CD4-positive, alpha-beta T cell treated with Interferon gamma for 1 hour (primary cell): ENCODE measurements at regions not wholly inside any gene's neighbourhood (a gene's known extent, or its start where the extent isn't known, plus 50 kb on each side); places are given as distances from the start of the nearest gene placed in this dataset.

Source experiments
- DNase-seq: peaks from one replicate; pipeline ENCODE4 v3.0.0-alpha.2; 2020

- no peak for DNase-seq
Measured at GRCh38 chr20:4600308-4601014, 85.8 kb upstream of the PRNP start.

GRCh38 chr20:4597215-4597614, 89.0 kb upstream of the PRNP start:
- no peak for DNase-seq

GRCh38 chr20:4593149-4593525, 93.1 kb upstream of the PRNP start:
- no peak for DNase-seq

GRCh38 chr20:4592316-4593148, 93.7 kb upstream of the PRNP start:
- DNase-seq, result peak; percentile 32

- DNase-seq, result no peak
Measured at GRCh38 chr20:4591975-4592315, 94.3 kb upstream of the PRNP start.

DNA sequence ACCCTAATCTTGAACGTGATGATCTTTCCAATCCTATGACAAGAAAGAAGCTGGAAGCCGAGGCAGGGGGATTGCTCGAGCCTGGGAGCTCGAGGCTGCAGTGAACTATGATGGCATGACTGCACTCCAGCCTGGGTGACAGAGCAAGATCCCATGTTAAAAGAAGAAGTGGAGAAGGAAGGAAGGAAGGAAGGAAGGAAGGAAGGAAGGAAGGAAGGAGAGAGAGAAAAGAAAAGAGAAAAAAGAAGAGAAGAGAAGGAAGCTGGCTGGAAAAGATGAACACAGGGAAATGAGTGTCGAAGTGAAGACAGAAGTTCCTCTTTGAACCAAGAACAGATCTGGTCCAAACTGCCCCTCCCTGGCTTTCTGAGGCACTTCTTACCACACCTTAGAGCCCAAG, 100.5 kb upstream of the PRNP start:
- no peak for DNase-seq

GRCh38 chr20:4585104-4585753, 101.0 kb upstream of the PRNP start:
- DNase-seq, result no peak

GRCh38 chr20:4584510-4584909, 101.7 kb upstream of the PRNP start:
- no peak for DNase-seq

DNA sequence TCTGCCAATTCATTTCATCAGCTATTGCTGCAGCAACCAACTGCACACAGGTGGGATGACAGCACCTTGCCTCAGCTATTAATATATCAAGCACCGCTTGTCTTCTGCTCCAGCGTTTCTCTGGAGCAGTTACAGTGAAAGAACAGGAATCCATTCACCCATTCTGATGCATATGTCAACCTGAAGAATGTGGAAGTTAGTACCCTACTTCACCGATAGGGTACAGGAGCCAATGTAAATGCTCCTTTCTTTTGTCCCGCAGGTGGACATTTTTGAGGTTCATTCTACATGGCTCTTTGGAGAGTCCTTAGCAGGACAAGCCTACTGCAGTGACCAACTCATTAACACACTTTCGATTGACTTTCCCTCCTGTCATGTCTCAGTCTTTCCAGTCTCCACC, 104.4 kb upstream of the PRNP start:
- no peak for DNase-seq

- DNase-seq, result no peak
Measured at GRCh38 chr20:4578375-4578774, 107.9 kb upstream of the PRNP start.

GRCh38 chr20:4574356-4574690, 111.9 kb upstream of the PRNP start:
- DNase-seq, result no peak

- no peak for DNase-seq
Measured at GRCh38 chr20:4573564-4574355, 112.5 kb upstream of the PRNP start.

GRCh38 chr20:4571759-4572531, 114.3 kb upstream of the PRNP start:
- DNase-seq, result no peak

DNA sequence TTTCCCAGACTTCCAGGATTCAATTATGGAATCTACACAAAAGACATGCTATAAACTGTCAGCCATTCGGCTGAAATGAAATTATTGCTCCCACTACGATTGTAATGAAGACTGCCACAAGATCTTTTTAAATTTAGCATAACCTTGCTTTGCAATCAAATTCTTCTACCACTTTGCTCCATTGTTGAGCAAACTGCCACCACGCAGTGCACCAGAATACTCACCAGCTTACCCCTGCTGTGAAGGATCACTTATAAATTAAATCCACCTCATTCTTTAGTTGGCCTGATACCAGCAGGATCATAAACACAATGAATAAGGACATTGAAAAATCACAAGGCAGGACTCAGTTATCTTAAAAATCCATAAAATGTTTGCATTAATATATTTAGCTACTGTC, 116.4 kb upstream of the PRNP start:
- DNase-seq, result no peak

GRCh38 chr20:4569092-4569491, 117.2 kb upstream of the PRNP start:
- DNase-seq, result no peak

DNA sequence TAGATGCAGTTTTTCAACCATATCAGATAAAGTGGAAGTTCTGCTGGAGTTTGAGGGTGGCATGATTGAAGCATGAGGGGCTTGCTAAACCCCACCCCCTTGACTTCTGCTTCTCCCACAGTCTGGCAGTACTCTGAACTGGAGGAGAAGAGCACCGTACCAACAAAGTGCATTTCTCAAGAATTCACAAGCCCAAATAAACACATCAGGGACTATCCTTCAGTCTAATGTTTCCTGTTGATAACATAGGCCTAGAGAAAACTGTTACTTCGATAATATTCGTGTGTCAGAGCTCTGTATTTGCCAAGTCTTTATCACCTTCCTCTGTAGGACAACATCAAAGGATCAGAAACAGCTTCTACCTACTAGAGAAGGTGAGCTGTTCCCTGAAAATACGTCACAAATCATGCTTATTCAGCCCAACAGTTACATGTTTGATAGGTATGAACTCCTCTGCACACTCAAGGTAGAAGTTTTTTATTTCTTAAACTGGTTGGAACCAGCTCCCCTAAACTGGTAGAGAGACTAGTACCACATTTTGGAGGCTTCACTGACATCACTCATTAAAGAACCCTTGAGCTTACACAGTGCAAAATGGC, 117.8 kb upstream of the PRNP start:
- no peak for DNase-seq

GRCh38 chr20:4567170-4567569, 119.1 kb upstream of the PRNP start:
- DNase-seq, result no peak

DNA sequence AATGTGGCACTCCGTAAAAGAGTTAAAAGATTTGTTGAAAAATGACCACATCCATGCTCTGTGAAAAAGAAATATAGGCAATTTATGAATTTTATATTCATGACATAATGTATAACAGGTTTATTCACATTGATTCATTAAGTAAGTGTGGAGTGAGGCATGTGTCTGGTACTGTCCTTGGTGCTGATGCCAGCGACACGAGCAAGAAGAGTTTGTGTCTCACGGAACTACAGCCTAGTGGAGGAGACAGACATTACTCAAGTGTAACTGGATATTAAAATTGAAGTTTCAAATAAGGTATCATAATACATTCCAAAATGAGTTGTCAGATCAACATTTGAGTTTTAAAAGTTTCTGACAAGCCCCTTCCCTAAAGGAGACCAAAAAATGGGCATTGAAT, 122.7 kb upstream of the PRNP start:
- DNase-seq, result no peak

- DNase-seq, result no peak
Measured at GRCh38 chr20:4563031-4563430, 123.2 kb upstream of the PRNP start.

DNA sequence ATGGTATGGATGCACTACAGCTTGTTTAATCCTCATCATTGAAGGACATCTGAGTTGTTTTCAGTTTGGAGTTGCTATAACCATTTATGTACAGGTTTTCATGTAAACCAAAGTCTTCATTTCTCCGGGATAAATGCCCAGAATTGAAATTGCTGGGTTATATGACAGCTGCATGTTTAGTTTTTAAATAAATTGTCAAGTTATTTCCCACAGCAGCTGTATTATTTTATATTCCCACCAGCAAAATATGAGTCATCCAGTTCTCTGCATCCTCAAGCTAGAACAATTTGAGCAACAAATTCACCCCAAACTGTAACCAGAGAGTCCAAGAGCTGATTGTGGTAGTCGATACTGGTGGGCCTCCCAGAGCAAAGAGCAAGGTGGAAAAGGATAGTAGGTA, 125.6 kb upstream of the PRNP start:
- no peak for DNase-seq

- no peak for DNase-seq
Measured at GRCh38 chr20:4559906-4560305, 126.3 kb upstream of the PRNP start.

DNA sequence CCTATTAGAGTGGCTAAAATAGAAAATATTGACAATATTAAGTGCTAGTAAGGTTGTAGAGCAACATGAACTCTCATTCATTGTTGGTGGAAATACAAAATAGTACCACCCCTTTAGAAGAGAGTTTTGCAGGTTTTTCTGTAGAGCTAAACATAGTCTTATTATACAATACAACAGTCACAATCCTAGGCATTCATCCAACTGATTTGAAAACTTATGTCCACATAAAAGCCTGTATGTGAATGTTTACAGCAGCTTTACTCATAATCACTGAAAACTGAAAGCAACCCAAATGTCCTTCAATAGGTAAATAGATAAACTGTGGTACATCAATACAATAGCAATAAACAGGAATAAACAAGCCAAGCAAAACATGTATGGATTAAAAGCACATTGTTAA, 127.2 kb upstream of the PRNP start:
- DNase-seq, result no peak
